Activated CD4-positive, alpha-beta T cell treated with anti-CD3 and anti-CD28 coated beads for 36 hours (primary cell): ENCODE measurements at regions not wholly inside any gene's neighbourhood (a gene's known extent, or its start where the extent isn't known, plus 50 kb on each side); places are given as distances from the start of the nearest gene placed in this dataset.
"Not testable (repeated sequence)": the region's sequence is repeated elsewhere in the genome, so short reads cannot be mapped to it uniquely, and the experiment has no call there.

Source experiments
- ATAC-seq: fragments of 200-7000 bp; cut with Tn5 transposase; one replicate; pipeline ENCODE4 v1.10.0; 2021; ENCODE audit warnings: mild to moderate bottlenecking, moderate library complexity
- CTCF ChIA-PET: fragments of 350-600 bp; sonication (Branson Sonifier 250); formaldehyde crosslinking; loops from one replicate; lab custom pipeline; 2021; ENCODE audit warnings: antibody characterized with exemption; lab: Charles Lee
- POLR2A ChIA-PET: fragments of 350-600 bp; sonication (Branson Sonifier 250); formaldehyde crosslinking; loops from one replicate; lab custom pipeline; 2021; ENCODE audit warnings: antibody characterized with exemption, inconsistent platforms; lab: Charles Lee
- DNase-seq: peaks from one replicate; pipeline ENCODE4 v3.0.0-alpha.2; 2020
- H3K27ac Mint-ChIP-seq: one replicate; pipeline ENCODE4 v1.8.0; 2021; ENCODE audit warnings: mixed read lengths
- H3K27me3 Mint-ChIP-seq: one replicate; pipeline ENCODE4 v1.8.0; 2021; ENCODE audit warnings: mixed read lengths
- H3K36me3 Mint-ChIP-seq: one replicate; pipeline ENCODE4 v1.8.0; 2021; ENCODE audit warnings: low read depth, mixed read lengths
- H3K4me1 Mint-ChIP-seq: one replicate; pipeline ENCODE4 v1.8.0; 2021; ENCODE audit warnings: mixed read lengths
- H3K4me3 Mint-ChIP-seq: one replicate; pipeline ENCODE4 v1.8.0; 2021; ENCODE audit warnings: mild to moderate bottlenecking, moderate library complexity, mixed read lengths
- H3K9me3 Mint-ChIP-seq: one replicate; pipeline ENCODE4 v1.8.0; 2021; ENCODE audit warnings: low read depth, mixed read lengths
- intact Hi-C, 2 experiments: fragments of 100-400 bp; cut with DNase I in 1 of 2; cut with micrococcal nuclease in 1 of 2; formaldehyde crosslinking; loops; one replicate each; pipeline versions ENCODE4 v1.14.2 to v1.15.1; 2022 to 2024; cut with DNase I, micrococcal nuclease

- intact Hi-C loops = no loop called here
- H3K36me3 Mint-ChIP-seq = no peaks in the 10 kb centered on the region
- ChIA-PET CTCF (interaction anchor here (1.0 kb wide), 1 partner anchor 23 kb away, joined by 3 read pairs; no protein-coding TSS in a partner anchor), POLR2A (no interaction called here)
- H3K27me3 Mint-ChIP-seq = peaks cover 2% of the 10 kb centered on the region
- H3K27ac Mint-ChIP-seq = no peak overlapping the region
- H3K4me3 Mint-ChIP-seq = no peak overlapping the region
- peaks cover 7% of the 10 kb centered on the region for H3K4me1 Mint-ChIP-seq
- H3K9me3 Mint-ChIP-seq = no peaks in the 10 kb centered on the region
- ATAC-seq = no peak
- DNase-seq = no peak
Observed at GRCh38 chr3:171526146-171526545, 65.9 kb upstream of the TNIK start.

GRCh38 chr3:171525437-171525836 is 65.2 kb upstream of the TNIK start:
- ChIA-PET CTCF (no interaction called here), POLR2A (no interaction called here)
- no peak overlapping the region for H3K4me3 Mint-ChIP-seq
- no peak for DNase-seq
- peaks cover 7% of the 10 kb centered on the region for H3K4me1 Mint-ChIP-seq
- peaks cover 2% of the 10 kb centered on the region for H3K27me3 Mint-ChIP-seq
- H3K27ac Mint-ChIP-seq = no peak overlapping the region
- H3K36me3 Mint-ChIP-seq = no peaks in the 10 kb centered on the region
- intact Hi-C loops = no loop called here
- H3K9me3 Mint-ChIP-seq = no peaks in the 10 kb centered on the region
- no peak for ATAC-seq

GRCh38 chr3:171524921-171525310 is 64.7 kb upstream of the TNIK start:
- H3K36me3 Mint-ChIP-seq = no peaks in the 10 kb centered on the region
- POLR2A ChIA-PET = interaction anchor here (0.5 kb wide), 1 partner anchor 478 kb away, joined by 3 read pairs; no protein-coding TSS in a partner anchor
- no peak overlapping the region for H3K27ac Mint-ChIP-seq
- peaks cover 7% of the 10 kb centered on the region for H3K4me1 Mint-ChIP-seq
- CTCF ChIA-PET = no interaction called here
- intact Hi-C loops = no loop called here
- DNase-seq (no peak), ATAC-seq (no peak)
- peaks cover 2% of the 10 kb centered on the region for H3K27me3 Mint-ChIP-seq
- H3K9me3 Mint-ChIP-seq = no peaks in the 10 kb centered on the region
- H3K4me3 Mint-ChIP-seq = no peak overlapping the region

- Mint-ChIP-seq H3K27ac (no peak overlapping the region), H3K9me3 (no peaks in the 10 kb centered on the region), H3K4me3 (no peak overlapping the region), H3K36me3 (no peaks in the 10 kb centered on the region), H3K27me3 (peaks cover 2% of the 10 kb centered on the region), H3K4me1 (peaks cover 7% of the 10 kb centered on the region)
- no peak for DNase-seq
- ChIA-PET CTCF (no interaction called here), POLR2A (no interaction called here)
- intact Hi-C loops = no loop called here
- ATAC-seq = no peak
Observed at GRCh38 chr3:171522651-171523050, 62.4 kb upstream of the TNIK start.

- ATAC-seq, H3K4me1 Mint-ChIP-seq, POLR2A ChIA-PET, intact Hi-C loops, H3K27me3 Mint-ChIP-seq, H3K4me3 Mint-ChIP-seq, H3K9me3 Mint-ChIP-seq, H3K27ac Mint-ChIP-seq, DNase-seq, H3K36me3 Mint-ChIP-seq: not testable (repeated sequence)
- CTCF ChIA-PET = interaction anchor here (0.8 kb wide), 1 partner anchor 191 kb away, joined by 3 read pairs; no protein-coding TSS in a partner anchor
Observed at GRCh38 chr3:171519423-171519822, 59.2 kb upstream of the TNIK start.

- ATAC-seq = peak; percentile 82
Observed at GRCh38 chr3:171516765-171517164, 56.6 kb upstream of the TNIK start.

GRCh38 chr3:171514466-171514865 is 54.3 kb upstream of the TNIK start:
- Mint-ChIP-seq H3K9me3 (no peaks in the 10 kb centered on the region), H3K36me3 (no peaks in the 10 kb centered on the region), H3K4me3 (no peak overlapping the region), H3K27ac (no peak overlapping the region), H3K27me3 (no peaks in the 10 kb centered on the region), H3K4me1 (no peaks in the 10 kb centered on the region)
- DNase-seq = no peak
- CTCF ChIA-PET = interaction anchor here (0.7 kb wide), 1 partner anchor 351 kb away, joined by 3 read pairs; no protein-coding TSS in a partner anchor
- no peak for ATAC-seq
- POLR2A ChIA-PET = interaction anchor here (0.6 kb wide), 1 partner anchor 51 kb away, joined by 4 read pairs; no protein-coding TSS in a partner anchor
- intact Hi-C loops = no loop called here

More at GRCh38 chr3:171516765-171517164, 56.6 kb upstream of the TNIK start:
- Mint-ChIP-seq H3K4me1 (no peaks in the 10 kb centered on the region), H3K36me3 (no peaks in the 10 kb centered on the region), H3K4me3 (no peak overlapping the region), H3K27me3 (no peaks in the 10 kb centered on the region), H3K27ac (no peak overlapping the region), H3K9me3 (no peaks in the 10 kb centered on the region)
- intact Hi-C loops = no loop called here
- no peak for DNase-seq
- POLR2A ChIA-PET = no interaction called here
- CTCF ChIA-PET = interaction anchor here (0.8 kb wide), 1 partner anchor 836 kb away, joined by 3 read pairs; no protein-coding TSS in a partner anchor

- CTCF ChIA-PET = interaction anchor here (0.5 to 2.0 kb wide), 2 partner anchors 16 to 947 kb away, joined by 4 read pairs; no protein-coding TSS in a partner anchor
- no peak overlapping the region for H3K27ac Mint-ChIP-seq
- intact Hi-C loops = no loop called here
- no peaks in the 10 kb centered on the region for H3K9me3 Mint-ChIP-seq
- ATAC-seq (no peak), DNase-seq (no peak)
- no peaks in the 10 kb centered on the region for H3K36me3 Mint-ChIP-seq
- H3K27me3 Mint-ChIP-seq = no peaks in the 10 kb centered on the region
- POLR2A ChIA-PET = no interaction called here
- H3K4me1 Mint-ChIP-seq = no peaks in the 10 kb centered on the region
- H3K4me3 Mint-ChIP-seq = no peak overlapping the region
Observed at GRCh38 chr3:171511450-171511849, 51.2 kb upstream of the TNIK start.
